Ovary (tissue), 7 donors: ENCODE measurements at regions not wholly inside any gene's neighbourhood (a gene's known extent, or its start where the extent isn't known, plus 50 kb on each side); places are given as distances from the start of the nearest gene placed in this dataset.

Experiments
- DNase-seq, 5 donors: peaks; one replicate each; pipeline ENCODE4 v3.0.0-alpha.2; 2019 to 2020
- H3K27ac ChIP-seq, 2 donors: fragments of 200-600 bp; one replicate each; pipeline versions ENCODE4 v1.5.1 to v1.8.0; 2019 to 2022
- H3K27me3 ChIP-seq: fragments of 200-600 bp; one replicate; pipeline ENCODE4 v1.8.0; 2022
- H3K36me3 ChIP-seq: fragments of 200-600 bp; sonication (generic); one replicate; pipeline ENCODE4 v1.5.1; 2019
- H3K4me1 ChIP-seq: one replicate; pipeline ENCODE4 v1.8.1; 2013; ENCODE audit warnings: mild to moderate bottlenecking, moderate library complexity; ENCODE audit not compliant: insufficient read depth
- H3K4me3 ChIP-seq: fragments of 200-600 bp; sonication (generic); one replicate; pipeline ENCODE4 v1.5.1; 2017
- H3K9me3 ChIP-seq, 2 donors: fragments of 200-600 bp in 1 of 2; sonication (generic) in 1 of 2; one replicate each; pipeline versions ENCODE4 v1.5.1 to v1.8.1; 2013 to 2019; ENCODE audit warnings: mild to moderate bottlenecking in 1 of 2, moderate library complexity in 1 of 2
- EP300 ChIP-seq: sonication (generic); formaldehyde crosslinking; IDR thresholded peaks from one replicate; pipeline ENCODE4 v1.6.1; 2017; ENCODE audit warnings: antibody characterized with exemption
- POLR2A ChIP-seq: fragments of 450-650 bp; IDR thresholded peaks from one replicate; pipeline ENCODE4 v1.6.1; 2017; ENCODE audit warnings: antibody characterized with exemption, mild to moderate bottlenecking, moderate library complexity
- WGBS, 3 donors: extraction: QIAGEN DNeasy Blood & Tissue Kit in 1 of 3; methylation state at CpG; one replicate each; pipeline versions ENCODE4 v1.1.5 to v1.1.7; 2013 to 2017; 5-methylcytosine and 5-hydroxymethylcytosine counted together
- intact Hi-C, 4 donors: fragments of 100-400 bp; cut with DNase I; formaldehyde crosslinking; loops; one replicate each; pipeline versions ENCODE4 v1.11.0 to v1.15.1; 2022 to 2023
- TF ChIP-seq, protein P1 (sequence below), 3 donors: fragments of 450-650 bp in 2 of 3; fragments of 200-600 bp in 1 of 3; IDR thresholded peaks; one replicate each; pipeline versions ENCODE4 v1.5.1 to v1.8.0; 2016 to 2022; ENCODE audit warnings: antibody characterized with exemption in 3 of 3, mild to moderate bottlenecking in 1 of 3
- donor health status: DM: no; HTN: no; CAD: no; lungs with moderate emphysema.
- donor health status: DM: no; HTN: no; CAD: no.
- donor health status: Bipolar disorder and iron deficiency.
- donor health status: DM: no; HTN: no; CAD: no.
- donor health status: DM: yes; HTN: yes; CAD: no.

DNA sequence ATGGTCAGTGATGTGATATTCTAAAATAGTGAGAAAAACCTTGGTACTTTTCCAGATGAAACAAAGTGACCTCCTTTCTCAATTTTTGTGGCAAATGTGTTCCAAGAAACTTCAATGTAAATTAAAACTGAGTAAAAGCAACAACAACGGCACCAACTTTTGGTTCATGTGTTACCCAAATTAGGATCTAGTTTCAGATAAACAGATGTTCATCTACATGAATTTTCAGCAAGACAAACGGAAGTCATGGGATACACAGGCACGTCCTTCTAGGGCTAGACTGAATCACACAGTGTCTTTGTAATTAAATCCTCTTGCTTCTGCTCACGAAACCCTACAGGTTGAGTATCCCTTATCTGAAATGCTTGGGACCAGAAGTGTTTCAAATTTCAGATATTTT is 915.2 kb downstream of the TFAP2A start:
- TF ChIP-seq, protein P1, sequence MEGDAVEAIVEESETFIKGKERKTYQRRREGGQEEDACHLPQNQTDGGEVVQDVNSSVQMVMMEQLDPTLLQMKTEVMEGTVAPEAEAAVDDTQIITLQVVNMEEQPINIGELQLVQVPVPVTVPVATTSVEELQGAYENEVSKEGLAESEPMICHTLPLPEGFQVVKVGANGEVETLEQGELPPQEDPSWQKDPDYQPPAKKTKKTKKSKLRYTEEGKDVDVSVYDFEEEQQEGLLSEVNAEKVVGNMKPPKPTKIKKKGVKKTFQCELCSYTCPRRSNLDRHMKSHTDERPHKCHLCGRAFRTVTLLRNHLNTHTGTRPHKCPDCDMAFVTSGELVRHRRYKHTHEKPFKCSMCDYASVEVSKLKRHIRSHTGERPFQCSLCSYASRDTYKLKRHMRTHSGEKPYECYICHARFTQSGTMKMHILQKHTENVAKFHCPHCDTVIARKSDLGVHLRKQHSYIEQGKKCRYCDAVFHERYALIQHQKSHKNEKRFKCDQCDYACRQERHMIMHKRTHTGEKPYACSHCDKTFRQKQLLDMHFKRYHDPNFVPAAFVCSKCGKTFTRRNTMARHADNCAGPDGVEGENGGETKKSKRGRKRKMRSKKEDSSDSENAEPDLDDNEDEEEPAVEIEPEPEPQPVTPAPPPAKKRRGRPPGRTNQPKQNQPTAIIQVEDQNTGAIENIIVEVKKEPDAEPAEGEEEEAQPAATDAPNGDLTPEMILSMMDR (IDR thresholded peaks at IDR 0.05): no peak
- TF ChIP-seq POLR2A: no peak
- TF ChIP-seq EP300: no peak
- Histone ChIP-seq H3K27me3 (no peaks in the 10 kb centered on the region), H3K4me1 (no peaks in the 10 kb centered on the region), H3K36me3 (no peaks in the 10 kb centered on the region), H3K9me3 (no peaks in the 10 kb centered on the region), H3K27ac (no peak overlapping the region), H3K4me3 (no peak overlapping the region)
- 71 to 83% (median 71%) methylated on average over 4 of the region's 4 CpGs for WGBS, 3 donors
- intact Hi-C loops: no loop called here
- DNase-seq: no peak

DNA sequence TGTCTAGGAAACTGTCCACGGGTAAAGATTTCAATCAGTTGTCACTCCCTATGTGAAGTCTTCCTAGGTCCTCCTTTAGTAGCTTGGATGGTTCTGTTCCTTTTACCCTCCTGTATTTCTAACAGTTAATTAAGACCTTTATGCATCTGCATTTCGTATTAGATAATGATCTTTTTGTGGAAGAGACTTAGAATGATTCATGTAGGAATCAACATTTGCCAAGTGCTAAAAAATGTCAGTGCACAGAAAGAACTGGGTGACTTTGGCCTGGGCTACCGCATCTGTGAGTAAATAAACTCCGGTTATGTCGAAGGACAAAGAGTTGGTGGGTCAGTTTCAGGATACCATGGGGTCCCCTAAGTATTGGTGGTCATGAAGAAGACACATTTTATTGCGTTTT is 918.0 kb downstream of the TFAP2A start:
- 75 to 83% (median 80%) methylated on average over 6 of the region's 6 CpGs for WGBS, 3 donors
- Histone ChIP-seq H3K27ac (no peak overlapping the region), H3K27me3 (no peaks in the 10 kb centered on the region), H3K4me1 (no peaks in the 10 kb centered on the region), H3K36me3 (no peaks in the 10 kb centered on the region), H3K9me3 (no peaks in the 10 kb centered on the region), H3K4me3 (no peak overlapping the region)
- intact Hi-C loops: no loop called here
- no peak for DNase-seq
- TF ChIP-seq EP300: no peak
- TF ChIP-seq, protein P1 (IDR thresholded peaks at IDR 0.05): no peak
- no peak for TF ChIP-seq POLR2A

DNA sequence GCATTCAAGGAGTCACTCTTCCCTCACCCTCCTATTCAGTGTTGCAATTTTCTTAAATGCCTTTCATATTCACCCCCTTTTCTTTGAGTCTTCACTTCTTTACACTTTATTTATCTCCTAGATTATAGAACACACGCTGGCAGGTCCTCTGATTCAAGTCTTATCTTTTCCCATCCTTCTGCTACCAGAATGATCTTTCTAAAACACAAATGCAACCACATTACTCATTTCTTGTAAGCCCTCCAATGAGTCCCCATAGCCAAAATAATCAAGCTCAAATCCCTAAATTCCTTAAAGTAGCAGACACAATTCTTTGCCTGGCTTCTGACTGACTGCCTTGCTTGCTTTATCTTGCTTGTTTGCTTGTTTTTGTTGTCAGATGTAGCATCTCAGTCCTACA is 920.0 kb downstream of the TFAP2A start:
- WGBS, 3 donors: 48 to 57% (median 53%) methylated on average over 1 of the region's 1 CpG
- H3K27ac ChIP-seq: no peak overlapping the region
- no peak for DNase-seq
- no peaks in the 10 kb centered on the region for H3K4me1 ChIP-seq
- no peak overlapping the region for H3K4me3 ChIP-seq
- H3K36me3 ChIP-seq: no peaks in the 10 kb centered on the region
- TF ChIP-seq EP300 (no peak), POLR2A (no peak)
- TF ChIP-seq, protein P1 (IDR thresholded peaks at IDR 0.05): no peak
- H3K9me3 ChIP-seq: no peaks in the 10 kb centered on the region
- intact Hi-C loops: no loop called here
- no peaks in the 10 kb centered on the region for H3K27me3 ChIP-seq

DNA sequence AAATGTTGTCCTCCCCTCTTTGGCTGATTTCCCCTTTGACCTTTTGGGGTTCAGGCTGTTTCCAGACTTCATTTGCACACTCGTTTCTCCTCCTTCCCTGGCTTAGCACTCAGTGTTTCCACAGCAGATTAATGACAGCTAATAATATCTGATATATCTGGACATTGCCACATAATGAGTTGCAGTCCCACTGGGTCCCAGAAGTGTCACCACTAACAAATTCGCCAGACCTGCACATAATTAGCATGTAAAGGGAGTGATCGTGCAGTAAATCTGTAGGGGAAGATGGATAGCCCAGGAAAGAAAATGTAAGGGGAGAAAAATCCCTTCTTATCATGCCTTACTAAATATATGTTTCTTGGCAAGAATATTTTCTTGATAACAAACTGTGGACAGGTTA is 922.1 kb downstream of the TFAP2A start:
- 11 to 17% (median 14%) methylated on average over 3 of the region's 3 CpGs for WGBS, 3 donors

More for the DNA sequence above, 922.1 kb downstream of the TFAP2A start:
- Histone ChIP-seq H3K4me3 (no peak overlapping the region), H3K4me1 (no peaks in the 10 kb centered on the region), H3K27ac (no peak overlapping the region), H3K27me3 (no peaks in the 10 kb centered on the region), H3K9me3 (no peaks in the 10 kb centered on the region), H3K36me3 (no peaks in the 10 kb centered on the region)
- intact Hi-C loops: no loop called here
- no peak for TF ChIP-seq EP300
- TF ChIP-seq, protein P1 (IDR thresholded peaks at IDR 0.05): no peak
- TF ChIP-seq POLR2A: no peak
- DNase-seq: no peak
